H9 (cell line): ENCODE measurements at regions not wholly inside any gene's neighbourhood (a gene's known extent, or its start where the extent isn't known, plus 50 kb on each side); places are given as distances from the start of the nearest gene placed in this dataset.

Experiments
- DNase-seq: peaks from one replicate; pipeline ENCODE4 v3.0.0-alpha.2; 2017
- H2AFZ ChIP-seq: one replicate; pipeline ENCODE4 v1.6.1; 2013; ENCODE audit warnings: mild to moderate bottlenecking, low read length, control low read depth, moderate library complexity
- H2AK5ac ChIP-seq: 2 replicates; pipeline ENCODE4 v1.6.1; 2013; ENCODE audit warnings: low read length, control low read depth, mixed read lengths; ENCODE audit not compliant: insufficient read length
- H2BK120ac ChIP-seq: one replicate; pipeline ENCODE4 v1.6.1; 2013; ENCODE audit warnings: low read depth, mild to moderate bottlenecking, low read length, control low read depth, inconsistent platforms; ENCODE audit not compliant: poor library complexity, severe bottlenecking
- H2BK12ac ChIP-seq: 2 replicates; pipeline ENCODE4 v1.6.1; 2013; ENCODE audit warnings: low read length, control low read depth, mixed read lengths, low read depth; ENCODE audit not compliant: insufficient read length
- H2BK15ac ChIP-seq: 2 replicates; pipeline ENCODE4 v1.6.1; 2013; ENCODE audit warnings: low read depth, low read length, control low read depth
- H2BK20ac ChIP-seq: one replicate; pipeline ENCODE4 v1.6.1; 2013; ENCODE audit warnings: low read depth, mild to moderate bottlenecking, low read length, control low read depth, inconsistent platforms; ENCODE audit not compliant: poor library complexity, severe bottlenecking
- H2BK5ac ChIP-seq: 2 replicates; pipeline ENCODE4 v1.6.1; 2013; ENCODE audit warnings: low read length, control low read depth, mixed read lengths; ENCODE audit not compliant: insufficient read length
- H3K14ac ChIP-seq: 2 replicates; pipeline ENCODE4 v1.6.1; 2013; ENCODE audit warnings: low read length, control low read depth; ENCODE audit not compliant: insufficient read depth
- H3K18ac ChIP-seq: 2 replicates; pipeline ENCODE4 v1.6.1; 2013; ENCODE audit warnings: low read depth, mild to moderate bottlenecking, mixed read lengths, low read length, control low read depth; ENCODE audit not compliant: insufficient read length
- H3K23ac ChIP-seq: 2 replicates; pipeline ENCODE4 v1.6.1; 2013; ENCODE audit warnings: low read length, control low read depth, mixed read lengths, low read depth; ENCODE audit not compliant: insufficient read length
- H3K23me2 ChIP-seq: 2 replicates; pipeline ENCODE4 v1.6.1; 2013; ENCODE audit warnings: low read depth, mild to moderate bottlenecking, mixed read lengths, low read length, control low read depth; ENCODE audit not compliant: insufficient read length, poor library complexity, severe bottlenecking
- H3K27ac ChIP-seq: 2 replicates; pipeline ENCODE4 v1.5.1; 2013; ENCODE audit warnings: low read length, control low read depth, mixed read lengths, low read depth; ENCODE audit not compliant: insufficient read length
- H3K27me3 ChIP-seq: 2 replicates; pipeline ENCODE4 v1.6.1; 2013; ENCODE audit warnings: low read length, control low read depth, inconsistent platforms; ENCODE audit not compliant: insufficient read depth
- H3K4ac ChIP-seq: 2 replicates; pipeline ENCODE4 v1.6.1; 2013; ENCODE audit warnings: low read depth, mild to moderate bottlenecking, control low read depth, inconsistent platforms, low read length, moderate library complexity
- H3K4me1 ChIP-seq: 2 replicates; pipeline ENCODE4 v1.6.1; 2013; ENCODE audit warnings: low read length, control low read depth, inconsistent platforms; ENCODE audit not compliant: insufficient read depth
- H3K4me2 ChIP-seq: 2 replicates; pipeline ENCODE4 v1.6.1; 2013; ENCODE audit warnings: low read length, control low read depth, mixed read lengths; ENCODE audit not compliant: insufficient read length, insufficient read depth
- H3K56ac ChIP-seq: 2 replicates; pipeline ENCODE4 v1.6.1; 2013; ENCODE audit warnings: low read depth, mild to moderate bottlenecking, mixed read lengths, low read length, control low read depth; ENCODE audit not compliant: insufficient read length
- H3K79me1 ChIP-seq: 2 replicates; pipeline ENCODE4 v1.6.1; 2013; ENCODE audit warnings: low read depth, mild to moderate bottlenecking, moderate library complexity, low read length, control low read depth, inconsistent platforms; ENCODE audit not compliant: insufficient read depth, poor library complexity, severe bottlenecking
- H3K79me2 ChIP-seq: 2 replicates; pipeline ENCODE4 v1.6.1; 2013; ENCODE audit warnings: low read length, control low read depth, inconsistent platforms; ENCODE audit not compliant: insufficient read depth
- H3K9ac ChIP-seq: 2 replicates; pipeline ENCODE4 v1.6.1; 2013; ENCODE audit warnings: low read length, control low read depth, mixed read lengths; ENCODE audit not compliant: insufficient read length; ENCODE audit errors: extremely low read depth
- H3K9me3 ChIP-seq: one replicate; pipeline ENCODE4 v1.6.1; 2013; ENCODE audit warnings: low read depth, low read length, inconsistent platforms; ENCODE audit not compliant: control insufficient read depth
- H3T11ph ChIP-seq: one replicate; pipeline ENCODE4 v1.6.1; 2013; ENCODE audit warnings: mild to moderate bottlenecking, low read length, control low read depth, inconsistent platforms
- H4K20me1 ChIP-seq: one replicate; pipeline ENCODE4 v1.6.1; 2013; ENCODE audit not compliant: control insufficient read depth, insufficient read length, insufficient read depth
- H4K5ac ChIP-seq: 2 replicates; pipeline ENCODE4 v1.6.1; 2013; ENCODE audit warnings: low read depth, mild to moderate bottlenecking, mixed read lengths, low read length, control low read depth; ENCODE audit not compliant: insufficient read length
- H4K8ac ChIP-seq: replicated peaks from 2 replicates; pipeline ENCODE4 v1.6.1; 2013; ENCODE audit warnings: low read length, control low read depth, mixed read lengths, low read depth; ENCODE audit not compliant: insufficient read length
- H4K91ac ChIP-seq: 2 replicates; pipeline ENCODE4 v1.6.1; 2013; ENCODE audit warnings: low read depth, mild to moderate bottlenecking, moderate library complexity, mixed read lengths, low read length, control low read depth; ENCODE audit not compliant: insufficient read length
- H3K27ac Mint-ChIP-seq, 3 experiments: 2 replicates in 2 of 3; 3 replicates in 1 of 3; pipeline ENCODE4 v1.8.0; 2020 to 2021; ENCODE audit warnings: mixed read lengths in 3 of 3, mild to moderate bottlenecking in 1 of 3, moderate library complexity in 1 of 3
- H3K27me3 Mint-ChIP-seq: 2 replicates; pipeline ENCODE4 v1.8.0; 2021; ENCODE audit warnings: low read depth, mild to moderate bottlenecking, moderate library complexity, mixed read lengths
- H3K36me3 Mint-ChIP-seq, 3 experiments: 2 replicates in 2 of 3; 3 replicates in 1 of 3; pipeline ENCODE4 v1.8.0; 2020 to 2021; ENCODE audit warnings: low read depth in 3 of 3, mixed read lengths in 3 of 3; ENCODE audit not compliant: insufficient read depth in 1 of 3
- H3K4me1 Mint-ChIP-seq, 2 experiments: 2 replicates each; pipeline ENCODE4 v1.8.0; 2020; ENCODE audit warnings: mixed read lengths in 2 of 2
- H3K4me3 Mint-ChIP-seq, 2 experiments: 2 replicates in 1 of 2; 3 replicates in 1 of 2; pipeline ENCODE4 v1.8.0; 2020 to 2021; ENCODE audit warnings: mild to moderate bottlenecking in 2 of 2, mixed read lengths in 2 of 2, moderate library complexity in 1 of 2
- H3K9me3 Mint-ChIP-seq, 2 experiments: 2 replicates in 1 of 2; 3 replicates in 1 of 2; pipeline ENCODE4 v1.8.0; 2020; ENCODE audit warnings: mild to moderate bottlenecking in 2 of 2, mixed read lengths in 2 of 2, moderate library complexity in 1 of 2
- WGBS: extraction: QIAGEN DNeasy Blood & Tissue Kit; methylation state at CpG from one replicate; pipeline ENCODE4 v1.1.7; 2013; ENCODE audit warnings: missing lambda C conversion rate, low lambda C conversion rate, mixed read lengths; ENCODE audit not compliant: insufficient read length; ENCODE audit errors: extremely low coverage; 5-methylcytosine and 5-hydroxymethylcytosine counted together
- TF ChIP-seq, protein P1 (sequence below): fragments of 200-600 bp; sonication (generic); conservative IDR thresholded peaks from 3 replicates; pipeline ENCODE4 v1.8.0; 2021; ENCODE audit warnings: antibody characterized with exemption, mild to moderate bottlenecking

GRCh38 chr14:73800970-73801515 lies 50.6 kb upstream of the PTGR2 start:
- Mint-ChIP-seq H3K4me1 (0 out of 4 replicates have a peak, but pooled peaks cover 0 to 5% of the 10 kb centered on the region in 2 experiments), H3K36me3 (no peaks in the 10 kb centered on the region)
- no peak overlapping the region for H2BK120ac ChIP-seq

More at GRCh38 chr14:73800970-73801515, 50.6 kb upstream of the PTGR2 start:
- Histone ChIP-seq H3K23me2 (no peaks in the 10 kb centered on the region), H2AK5ac (no peak overlapping the region), H4K8ac (no peak overlapping the region), H3K4me1 (no peaks in the 10 kb centered on the region), H4K5ac (no peak overlapping the region), H3K9ac (no peak overlapping the region), H2BK20ac (no peak overlapping the region), H3K18ac (no peak overlapping the region), H3K4ac (no peak overlapping the region), H3T11ph (no peak overlapping the region), H3K56ac (no peak overlapping the region), H3K27me3 (no peaks in the 10 kb centered on the region), H3K9me3 (no peaks in the 10 kb centered on the region), H3K79me1 (no peaks in the 10 kb centered on the region), H2BK5ac (no peak overlapping the region), H2AFZ (no peak overlapping the region), H2BK12ac (no peak overlapping the region), H3K27ac (no peak overlapping the region), H3K14ac (no peak overlapping the region), H3K23ac (no peak overlapping the region), H4K20me1 (no peaks in the 10 kb centered on the region), H4K91ac (no peak overlapping the region), H3K4me2 (no peak overlapping the region), H3K79me2 (no peaks in the 10 kb centered on the region), H2BK15ac (no peak overlapping the region)
- H3K27ac Mint-ChIP-seq, result no peak overlapping the region
- H3K27me3 Mint-ChIP-seq, result peaks cover 8% of the 10 kb centered on the region
- no peak overlapping the region for H3K4me3 Mint-ChIP-seq
- TF ChIP-seq, protein P1, sequence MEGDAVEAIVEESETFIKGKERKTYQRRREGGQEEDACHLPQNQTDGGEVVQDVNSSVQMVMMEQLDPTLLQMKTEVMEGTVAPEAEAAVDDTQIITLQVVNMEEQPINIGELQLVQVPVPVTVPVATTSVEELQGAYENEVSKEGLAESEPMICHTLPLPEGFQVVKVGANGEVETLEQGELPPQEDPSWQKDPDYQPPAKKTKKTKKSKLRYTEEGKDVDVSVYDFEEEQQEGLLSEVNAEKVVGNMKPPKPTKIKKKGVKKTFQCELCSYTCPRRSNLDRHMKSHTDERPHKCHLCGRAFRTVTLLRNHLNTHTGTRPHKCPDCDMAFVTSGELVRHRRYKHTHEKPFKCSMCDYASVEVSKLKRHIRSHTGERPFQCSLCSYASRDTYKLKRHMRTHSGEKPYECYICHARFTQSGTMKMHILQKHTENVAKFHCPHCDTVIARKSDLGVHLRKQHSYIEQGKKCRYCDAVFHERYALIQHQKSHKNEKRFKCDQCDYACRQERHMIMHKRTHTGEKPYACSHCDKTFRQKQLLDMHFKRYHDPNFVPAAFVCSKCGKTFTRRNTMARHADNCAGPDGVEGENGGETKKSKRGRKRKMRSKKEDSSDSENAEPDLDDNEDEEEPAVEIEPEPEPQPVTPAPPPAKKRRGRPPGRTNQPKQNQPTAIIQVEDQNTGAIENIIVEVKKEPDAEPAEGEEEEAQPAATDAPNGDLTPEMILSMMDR, result no peak
- DNase-seq, result no peak
- no peaks in the 10 kb centered on the region for H3K9me3 Mint-ChIP-seq
- no CpG with 5 or more reads among the region's 7 CpGs for whole genome bisulfite sequencing
